DMS53 (cell line): ENCODE measurements at regions not wholly inside any gene's neighbourhood (a gene's known extent, or its start where the extent isn't known, plus 50 kb on each side); places are given as distances from the start of the nearest gene placed in this dataset.
"Not testable (repeated sequence)": the region's sequence is repeated elsewhere in the genome, so short reads cannot be mapped to it uniquely, and the experiment has no call there.

Experiments
- DNase-seq: peaks from one replicate; lab custom pipeline; 2025; lab: John Stamatoyannopoulos, UW

GRCh38 chr4:86413426-86413825 is 53.6 kb upstream of the MAPK10 start:
- DNase-seq = not testable (repeated sequence)

GRCh38 chr4:86414686-86415085 is 54.8 kb upstream of the MAPK10 start:
- no peak for DNase-seq

GRCh38 chr4:86416081-86416480 is 56.2 kb upstream of the MAPK10 start:
- DNase-seq = no peak

GRCh38 chr4:86421461-86421860 is 61.6 kb upstream of the MAPK10 start:
- no peak for DNase-seq

GRCh38 chr4:86431543-86432116 is 71.8 kb upstream of the MAPK10 start:
- no peak for DNase-seq

- peak; percentile 9 for DNase-seq
These were observed 72.8 kb upstream of the MAPK10 start for GRCh38 chr4:86432559-86433134.

- no peak for DNase-seq
These were observed 79.4 kb upstream of the MAPK10 start for GRCh38 chr4:86439293-86439692.

- no peak for DNase-seq
These were observed 81.5 kb upstream of the MAPK10 start for GRCh38 chr4:86441175-86441936.

- DNase-seq = no peak
These were observed 83.0 kb upstream of the MAPK10 start for GRCh38 chr4:86442881-86443280.

GRCh38 chr4:86443495-86443894 is 83.6 kb upstream of the MAPK10 start:
- no peak for DNase-seq

- DNase-seq = no peak
These were observed 87.1 kb upstream of the MAPK10 start for GRCh38 chr4:86446996-86447395.

- no peak for DNase-seq
These were observed 89.0 kb upstream of the MAPK10 start for GRCh38 chr4:86448871-86449270.

- no peak for DNase-seq
These were observed 90.1 kb upstream of the MAPK10 start for GRCh38 chr4:86449746-86450588.

GRCh38 chr4:86450861-86451260 is 91.0 kb upstream of the MAPK10 start:
- DNase-seq = no peak

GRCh38 chr4:86451560-86452330 is 91.9 kb upstream of the MAPK10 start:
- no peak for DNase-seq

GRCh38 chr4:86452422-86452891 is 92.6 kb upstream of the MAPK10 start:
- DNase-seq = no peak

- no peak for DNase-seq
These were observed 93.2 kb upstream of the MAPK10 start for GRCh38 chr4:86452924-86453531.

- DNase-seq = peak; percentile 1
These were observed 93.8 kb upstream of the MAPK10 start for GRCh38 chr4:86453611-86454072.

- no peak for DNase-seq
These were observed 102.0 kb upstream of the MAPK10 start for GRCh38 chr4:86461849-86462248.

- no peak for DNase-seq
These were observed 112.6 kb upstream of the MAPK10 start for GRCh38 chr4:86472377-86473019.

- DNase-seq = not testable (repeated sequence)
These were observed 116.0 kb upstream of the PTPN13 start for GRCh38 chr4:86478151-86478550.
